ENCODE measurements at regions not wholly inside any gene's neighbourhood (a gene's known extent, or its start where the extent isn't known, plus 50 kb on each side); places are given as distances from the start of the nearest gene placed in this dataset.

GRCh38 chr1:116262207-116262994 is 110.6 kb upstream of the ATP1A1 start:
- no peak for DNase-seq (ENCODE audit: low read depth)

GRCh38 chr1:116262995-116263385 is 110.1 kb upstream of the ATP1A1 start:
- DNase-seq (ENCODE audit: low read depth) = no peak

DNA sequence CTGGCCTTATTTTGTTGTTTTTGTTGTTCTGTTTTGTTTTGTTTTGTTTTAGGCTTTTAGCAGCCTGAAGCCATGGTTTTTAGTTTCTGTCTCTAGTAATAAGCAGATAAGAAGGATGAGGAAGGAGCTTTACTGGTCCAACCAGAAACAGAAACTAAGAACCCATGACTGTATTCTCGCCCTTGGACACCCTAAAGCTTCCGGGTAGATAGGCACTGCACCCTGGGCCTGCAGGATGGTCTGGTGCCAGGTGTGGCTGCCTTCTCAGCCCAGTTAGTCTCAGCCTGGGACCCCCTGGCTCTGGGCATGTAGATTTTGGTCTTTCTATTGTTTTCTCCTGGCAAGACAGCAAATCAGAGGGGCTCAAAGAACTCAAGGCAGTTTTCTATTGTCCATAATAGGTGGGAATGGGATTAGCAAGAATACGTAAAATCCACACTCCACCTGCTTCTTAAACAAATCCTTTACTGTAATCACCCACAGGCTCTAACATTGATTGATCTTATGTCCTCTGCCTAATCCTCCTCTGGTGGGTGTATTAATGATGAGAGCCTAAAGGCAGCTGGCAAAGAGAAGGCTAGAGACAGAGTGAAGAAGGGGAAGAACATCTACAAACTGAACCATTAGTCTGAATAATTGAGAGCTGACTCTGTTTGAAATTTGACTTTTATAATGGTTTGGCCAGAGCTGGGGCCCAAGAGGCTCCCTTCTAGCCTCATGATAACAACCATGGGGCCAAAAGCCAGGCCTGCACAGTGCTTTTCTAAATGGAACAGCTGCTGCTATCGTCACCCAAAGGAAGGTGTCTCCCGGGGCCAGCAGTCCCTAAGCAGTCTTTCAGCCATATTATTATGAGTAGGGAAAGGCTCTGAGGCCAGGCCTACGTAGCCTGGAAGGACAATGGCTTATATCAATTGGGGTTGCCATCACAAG is 106.8 kb upstream of the ATP1A1 start:
- no peak for DNase-seq (ENCODE audit: low read depth)

- DNase-seq (ENCODE audit: low read depth) = no peak
Measured at GRCh38 chr1:116266864-116267212, 106.2 kb upstream of the ATP1A1 start.

GRCh38 chr1:116268211-116268610 is 104.8 kb upstream of the ATP1A1 start:
- peak; percentile 94 for DNase-seq (ENCODE audit: low read depth)

DNA sequence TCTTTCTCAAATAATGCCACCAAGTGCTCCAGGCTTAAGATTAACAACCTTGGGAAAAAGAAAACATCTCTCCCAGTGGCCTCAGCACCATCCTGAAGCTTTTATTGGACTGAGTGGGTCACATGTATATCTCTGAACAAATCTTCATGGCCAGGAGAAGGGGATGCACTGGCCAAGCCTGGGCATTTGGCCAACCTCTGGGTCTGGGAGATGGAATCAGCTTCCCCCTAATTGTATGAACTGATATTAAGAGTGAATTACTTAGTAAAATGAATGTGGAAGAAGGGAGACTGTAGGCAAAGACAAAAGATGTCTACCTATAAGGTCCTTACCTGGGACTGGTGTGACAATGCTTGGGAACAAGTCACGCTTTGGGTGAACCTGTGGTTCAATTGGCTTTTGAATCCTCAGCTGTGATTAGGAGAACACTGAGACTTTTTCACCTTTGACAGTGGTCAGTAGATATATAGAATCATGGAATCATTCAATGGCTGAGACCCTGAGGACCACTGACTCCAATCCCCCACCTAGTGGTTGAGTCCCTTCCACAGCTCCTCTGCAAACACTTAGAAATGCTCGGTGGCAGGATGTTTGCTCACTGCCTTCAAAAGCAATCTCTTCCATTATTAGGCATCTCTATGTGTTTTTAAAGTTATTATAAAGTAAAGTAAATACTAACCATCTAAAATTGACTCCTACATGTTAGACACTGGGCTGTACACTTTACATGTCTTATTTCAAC is 102.6 kb upstream of the ATP1A1 start:
- no peak for DNase-seq (ENCODE audit: low read depth)

GRCh38 chr1:116273042-116273783 is 99.8 kb upstream of the ATP1A1 start:
- DNase-seq (ENCODE audit: low read depth) = no peak

DNA sequence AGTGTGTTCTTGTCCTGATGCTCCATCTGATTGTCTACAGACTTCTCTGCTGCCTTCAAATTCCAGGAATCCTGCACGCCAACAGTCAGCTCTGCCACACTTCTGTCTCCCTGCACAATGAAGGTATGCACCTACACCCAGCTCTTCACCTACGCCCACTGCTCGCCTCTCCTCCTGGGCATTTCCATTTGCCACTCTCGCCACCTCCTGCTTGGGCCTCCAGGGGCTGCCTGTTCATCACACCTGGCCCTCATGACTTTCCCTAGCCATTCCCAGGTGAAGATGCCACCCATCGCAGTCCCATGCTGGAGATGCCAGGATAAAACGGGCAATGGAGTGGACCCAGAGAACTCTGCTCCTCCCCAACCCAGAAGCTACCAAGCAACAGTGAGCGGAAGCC is 96.5 kb upstream of the ATP1A1 start:
- DNase-seq (ENCODE audit: low read depth) = no peak

- no peak for DNase-seq (ENCODE audit: low read depth)
Measured at GRCh38 chr1:116277840-116278540, 95.1 kb upstream of the ATP1A1 start.

- no peak for DNase-seq (ENCODE audit: low read depth)
Measured at GRCh38 chr1:116278541-116278866, 94.5 kb upstream of the ATP1A1 start.

- DNase-seq (ENCODE audit: low read depth) = no peak
Measured at GRCh38 chr1:116279715-116280114, 93.3 kb upstream of the ATP1A1 start.

DNA sequence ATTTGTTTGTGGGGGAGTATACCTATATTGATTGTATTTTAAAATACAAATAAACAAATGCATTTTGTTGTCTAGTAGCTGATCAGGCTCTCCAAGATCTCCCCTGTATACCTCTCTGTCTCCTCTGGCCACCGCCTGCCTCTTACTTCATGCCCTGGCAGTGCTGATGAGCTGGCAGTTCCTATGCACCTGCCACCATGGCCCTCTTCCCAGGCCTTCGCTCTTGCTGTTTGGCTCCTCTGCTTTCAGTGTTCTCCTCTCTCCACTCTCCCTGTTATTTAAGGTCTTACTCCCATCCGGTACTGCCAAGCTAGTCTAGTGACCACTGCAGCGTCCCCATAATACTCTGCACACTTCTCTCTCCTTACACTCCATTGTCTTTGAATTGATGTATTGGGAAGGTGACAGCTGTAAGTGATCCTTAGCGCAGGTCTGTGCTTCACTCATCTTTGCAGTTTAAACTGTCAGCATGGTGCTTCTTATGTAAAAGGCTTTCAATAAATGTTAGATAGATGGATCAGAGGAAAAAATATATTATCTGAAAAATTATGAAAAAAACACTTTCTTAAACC is 88.1 kb upstream of the ATP1A1 start:
- no peak for DNase-seq (ENCODE audit: low read depth)

DNA sequence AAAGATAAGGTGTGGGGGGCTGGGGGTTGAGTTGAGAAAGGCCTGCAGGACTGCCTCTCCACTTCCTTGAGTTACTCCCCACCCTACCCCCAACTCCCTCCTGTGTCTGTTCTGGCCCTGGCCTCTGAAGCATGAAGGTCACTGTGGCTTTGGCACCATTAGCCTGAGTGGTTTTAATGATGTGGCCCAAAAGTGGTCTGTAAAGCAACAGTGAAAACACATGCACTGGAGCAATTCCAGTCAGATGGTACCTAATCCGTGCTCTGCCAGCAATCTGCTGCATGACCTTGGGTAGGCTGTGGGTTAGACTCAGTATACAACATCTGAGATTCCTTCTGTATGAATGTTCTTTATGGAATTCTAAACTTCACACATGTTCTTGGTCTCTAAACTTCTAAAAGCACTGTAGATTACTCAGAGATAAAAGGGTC is 86.5 kb upstream of the ATP1A1 start:
- DNase-seq (ENCODE audit: low read depth) = peak; percentile 79

DNA sequence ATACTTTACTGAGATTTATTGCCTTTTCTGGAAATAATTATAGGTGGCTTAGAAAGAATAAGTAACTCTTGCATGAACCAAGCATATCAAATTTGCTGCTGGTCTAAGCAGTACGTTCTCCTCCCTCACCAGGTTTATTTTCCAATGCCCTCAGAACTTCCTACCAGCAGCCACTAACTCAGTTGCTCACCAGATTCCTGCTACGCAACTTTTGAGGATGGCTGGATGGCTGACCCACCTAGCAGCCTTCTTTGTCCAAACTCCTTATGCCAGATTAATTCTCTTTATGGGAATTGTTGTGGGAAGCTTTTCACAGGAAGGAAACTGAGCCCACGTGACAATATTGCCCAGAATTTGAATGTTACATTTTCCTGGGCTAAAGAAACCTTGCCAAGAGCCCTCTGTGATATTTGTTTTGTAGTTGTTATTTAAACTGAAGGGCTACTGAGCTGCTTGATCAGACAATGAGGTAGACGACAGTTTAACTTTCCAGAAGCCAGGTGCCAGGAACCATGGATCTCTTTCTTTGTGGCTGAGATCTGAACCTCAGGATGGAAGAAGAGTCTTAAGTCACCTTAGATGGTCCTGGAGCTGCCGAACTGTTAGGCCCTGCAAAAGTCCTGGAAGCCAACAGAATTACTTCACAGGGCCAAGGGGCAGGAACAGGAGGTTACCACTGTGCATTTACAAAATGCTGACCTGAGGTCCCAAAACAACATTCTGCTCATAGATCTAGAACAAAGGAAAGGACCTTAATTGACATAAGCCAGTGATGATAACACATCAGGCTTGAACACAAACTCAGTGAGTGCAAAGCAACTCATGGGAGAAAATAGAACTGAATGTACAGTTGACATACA is 85.5 kb upstream of the ATP1A1 start:
- DNase-seq (ENCODE audit: low read depth) = no peak

DNA sequence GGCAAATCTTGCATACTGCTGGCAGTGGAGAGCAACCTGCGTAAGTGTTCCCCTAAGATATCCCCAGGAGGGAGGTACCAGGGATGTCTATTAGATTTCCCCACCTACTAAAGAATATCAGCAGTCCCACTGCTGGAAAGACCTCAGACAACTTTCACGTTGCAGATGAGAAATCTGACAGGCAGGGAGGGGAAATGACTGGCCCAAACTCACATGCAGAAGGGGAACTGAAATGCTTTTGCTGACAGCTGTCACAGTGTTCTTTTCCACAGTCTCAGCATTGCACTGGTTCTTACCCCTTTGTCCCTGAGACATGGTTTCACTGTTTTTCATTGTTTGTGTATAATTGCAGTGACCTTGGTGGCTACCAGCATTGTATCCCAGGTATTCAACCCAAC is 84.8 kb upstream of the ATP1A1 start:
- DNase-seq (ENCODE audit: low read depth) = no peak

DNA sequence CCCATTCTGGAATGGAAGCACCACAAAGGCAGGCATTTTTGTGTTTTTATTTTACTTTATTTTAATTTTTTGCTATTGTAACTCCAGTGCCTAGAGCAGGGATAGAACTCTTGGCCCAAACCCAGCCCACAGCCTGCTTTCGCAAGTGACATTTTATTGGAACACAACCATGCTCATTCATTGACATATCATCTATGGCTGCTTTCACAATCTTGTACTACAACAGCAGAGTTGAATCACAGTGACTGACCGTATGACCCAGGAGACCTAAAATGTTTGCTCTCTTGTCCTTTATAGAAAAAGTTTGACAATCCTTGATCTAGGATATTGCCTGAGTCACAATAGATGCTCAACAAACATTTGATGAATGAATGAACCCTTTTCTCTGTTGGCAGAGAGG is 83.9 kb upstream of the ATP1A1 start:
- DNase-seq (ENCODE audit: low read depth) = peak; percentile 48

DNA sequence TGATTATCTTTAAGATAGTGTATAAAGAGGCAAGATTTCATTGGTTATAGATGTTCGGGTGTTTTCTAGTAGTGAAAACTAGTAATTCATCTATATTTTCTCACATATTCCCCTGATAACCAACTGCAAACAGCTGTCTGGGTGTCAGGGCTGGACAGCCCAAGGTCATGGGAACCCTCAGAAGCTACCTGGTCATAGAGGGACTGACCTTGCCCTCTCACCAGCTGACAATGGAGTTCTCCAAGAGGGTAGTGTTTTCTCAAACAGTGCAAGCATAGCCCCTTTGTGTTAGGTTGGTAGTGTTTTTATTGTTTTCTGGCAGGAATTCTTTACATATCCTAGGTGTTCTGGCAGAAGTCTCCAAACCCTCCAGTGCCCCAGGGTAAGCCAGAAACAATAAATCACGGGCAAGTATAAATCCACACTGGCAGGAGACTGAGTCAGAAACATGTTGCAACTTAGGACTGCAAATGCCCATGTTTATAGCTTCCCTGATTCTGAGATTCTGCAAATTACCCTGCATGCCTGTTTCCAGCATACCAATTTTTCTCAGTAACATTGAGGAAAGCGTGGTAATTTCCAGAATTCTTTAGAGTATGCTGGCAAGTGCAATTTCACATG is 82.8 kb upstream of the ATP1A1 start:
- DNase-seq (ENCODE audit: low read depth) = peak; percentile 96

DNA sequence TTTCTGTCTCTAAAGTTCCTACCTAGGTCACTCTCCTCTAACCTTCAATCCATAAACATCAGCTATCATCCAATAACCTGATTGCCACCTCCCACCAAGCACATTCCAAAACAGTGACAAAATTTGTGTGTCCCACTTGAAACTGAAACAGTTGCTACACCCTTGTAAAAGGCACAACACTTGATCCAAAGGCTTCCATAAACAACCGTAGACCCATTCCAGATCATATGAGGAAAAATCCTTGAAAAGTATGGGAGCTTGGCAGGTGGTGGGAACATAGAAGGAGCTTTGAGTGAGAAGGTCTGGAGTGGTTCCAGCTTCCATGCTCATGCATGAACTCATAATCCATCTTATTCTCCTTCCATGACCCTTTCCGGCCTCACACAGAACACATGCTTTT is 82.0 kb upstream of the ATP1A1 start:
- peak; percentile 20 for DNase-seq (ENCODE audit: low read depth)
